Stimulated activated CD8-positive, alpha-beta memory T cell treated with anti-CD3 and anti-CD28 coated beads, Interleukin-4, amount 100 ng/mL, for 1 hour (primary cell): ENCODE measurements at regions not wholly inside any gene's neighbourhood (a gene's known extent, or its start where the extent isn't known, plus 50 kb on each side); places are given as distances from the start of the nearest gene placed in this dataset.

ENCODE experiments used
- DNase-seq, 2 donors: peaks; one replicate each; pipeline ENCODE4 v3.0.0-alpha.2; 2020; ENCODE audit warnings: low read depth in 2 of 2, low spot score in 1 of 2

GRCh38 chr22:48896766-48897644 is 930.7 kb downstream of the BRD1 start:
- no peak for DNase-seq

- no peak for DNase-seq
Measured at GRCh38 chr22:48895831-48896765, 931.6 kb downstream of the BRD1 start.

GRCh38 chr22:48895336-48895735 is 932.3 kb downstream of the BRD1 start:
- no peak for DNase-seq

GRCh38 chr22:48894804-48895250 is 932.8 kb downstream of the BRD1 start:
- no peak for DNase-seq

- DNase-seq: no peak
Measured at GRCh38 chr22:48894064-48894671, 933.5 kb downstream of the BRD1 start.

- no peak for DNase-seq
Measured at GRCh38 chr22:48893288-48894063, 934.2 kb downstream of the BRD1 start.

GRCh38 chr22:48892578-48893287 is 934.9 kb downstream of the BRD1 start:
- no peak for DNase-seq

GRCh38 chr22:48891688-48892577 is 935.7 kb downstream of the BRD1 start:
- DNase-seq: no peak

- DNase-seq: no peak
Measured at GRCh38 chr22:48890693-48891554, 936.7 kb downstream of the BRD1 start.

- DNase-seq: no peak
Measured at GRCh38 chr22:48889887-48890692, 937.6 kb downstream of the BRD1 start.

- DNase-seq: no peak
Measured at GRCh38 chr22:48889209-48889830, 938.4 kb downstream of the BRD1 start.

GRCh38 chr22:48888466-48889208 is 939.0 kb downstream of the BRD1 start:
- DNase-seq: no peak

- no peak for DNase-seq
Measured at GRCh38 chr22:48887394-48888332, 940.0 kb downstream of the BRD1 start.

GRCh38 chr22:48886604-48887393 is 940.9 kb downstream of the BRD1 start:
- DNase-seq: no peak
